ENCODE measurements at regions not wholly inside any gene's neighbourhood (a gene's known extent, or its start where the extent isn't known, plus 50 kb on each side); places are given as distances from the start of the nearest gene placed in this dataset.

GRCh38 chr10:121099592-121099991, 248.4 kb downstream of the WDR11 start:
- TF ChIP-seq CTCF (conservative IDR thresholded peaks at IDR 0.05 in 1 of 2, IDR thresholded peaks at IDR 0.05 in 1 of 2; ENCODE audit: extremely low read depth in 1 of 2, insufficient read depth in 1 of 2, low read depth in 1 of 2, low read length in 2 of 2), result no peak
- no peak for TF ChIP-seq EZH2 (IDR thresholded peaks at IDR 0.05; ENCODE audit: borderline replicate concordance, low read length)

Data from mammary epithelial cell (primary cell).